Stomach (tissue), 4 donors: ENCODE measurements at regions not wholly inside any gene's neighbourhood (a gene's known extent, or its start where the extent isn't known, plus 50 kb on each side); places are given as distances from the start of the nearest gene placed in this dataset.

Source experiments
- CTCF ChIP-seq, 7 experiments: fragments of 450-650 bp in 4 of 7; fragments of 200-600 bp in 3 of 7; sonication (generic) in 3 of 7; IDR thresholded peaks; one replicate each; pipeline ENCODE4 v1.5.1; 2016 to 2019; ENCODE audit warnings: antibody characterized with exemption in 7 of 7, control low read depth in 2 of 7, mild to moderate bottlenecking in 1 of 7
- EP300 ChIP-seq: sonication (generic); formaldehyde crosslinking; IDR thresholded peaks from one replicate; pipeline ENCODE4 v1.6.1; 2017; ENCODE audit warnings: antibody characterized with exemption
- POLR2A ChIP-seq, 4 donors: fragments of 450-650 bp; IDR thresholded peaks; one replicate each; pipeline ENCODE4 v1.6.1; 2016; ENCODE audit warnings: antibody characterized with exemption in 4 of 4, control low read depth in 2 of 4, mild to moderate bottlenecking in 1 of 4, moderate library complexity in 1 of 4

GRCh38 chr11:79510960-79511359 lies 70.1 kb upstream of the TENM4 start:
- no peak for TF ChIP-seq POLR2A (IDR thresholded peaks at IDR 0.05)
- TF ChIP-seq EP300, result no peak
- no peak for TF ChIP-seq CTCF (IDR thresholded peaks at IDR 0.05)
